Smooth muscle cell of the brain vasculature (primary cell): ENCODE measurements at regions not wholly inside any gene's neighbourhood (a gene's known extent, or its start where the extent isn't known, plus 50 kb on each side); places are given as distances from the start of the nearest gene placed in this dataset.
"Not testable (repeated sequence)": the region's sequence is repeated elsewhere in the genome, so short reads cannot be mapped to it uniquely, and the experiment has no call there.

Source experiments
- DNase-seq: peaks from one replicate; pipeline ENCODE4 v3.0.0-alpha.2; 2012; ENCODE audit warnings: low read depth, low spot score

GRCh38 chr13:90557626-90558025 lies 789.9 kb upstream of the MIR17HG start:
- DNase-seq: no peak

GRCh38 chr13:90562443-90562842 lies 785.0 kb upstream of the MIR17HG start:
- no peak for DNase-seq

GRCh38 chr13:90564096-90564495 lies 783.4 kb upstream of the MIR17HG start:
- DNase-seq: no peak

GRCh38 chr13:90564566-90564965 lies 782.9 kb upstream of the MIR17HG start:
- DNase-seq: no peak

- no peak for DNase-seq
These were observed 781.3 kb upstream of the MIR17HG start for GRCh38 chr13:90565985-90566713.

GRCh38 chr13:90568165-90568564 lies 779.3 kb upstream of the MIR17HG start:
- no peak for DNase-seq

- DNase-seq: no peak
These were observed 771.4 kb upstream of the MIR17HG start for GRCh38 chr13:90576067-90576466.

- DNase-seq: no peak
These were observed 769.8 kb upstream of the MIR17HG start for GRCh38 chr13:90577726-90578125.

GRCh38 chr13:90585392-90585791 lies 762.1 kb upstream of the MIR17HG start:
- no peak for DNase-seq

- no peak for DNase-seq
These were observed 756.1 kb upstream of the MIR17HG start for GRCh38 chr13:90591260-90591926.

- no peak for DNase-seq
These were observed 755.6 kb upstream of the MIR17HG start for GRCh38 chr13:90591927-90592268.

GRCh38 chr13:90592943-90593342 lies 754.5 kb upstream of the MIR17HG start:
- DNase-seq: no peak

GRCh38 chr13:90594681-90595080 lies 752.8 kb upstream of the MIR17HG start:
- no peak for DNase-seq

- DNase-seq: no peak
These were observed 741.8 kb upstream of the MIR17HG start for GRCh38 chr13:90605664-90606063.

- DNase-seq: not testable (repeated sequence)
These were observed 740.6 kb upstream of the MIR17HG start for GRCh38 chr13:90606921-90607320.

GRCh38 chr13:90612391-90612790 lies 735.1 kb upstream of the MIR17HG start:
- DNase-seq: no peak

- no peak for DNase-seq
These were observed 734.3 kb upstream of the MIR17HG start for GRCh38 chr13:90613076-90613795.

GRCh38 chr13:90615236-90615635 lies 732.3 kb upstream of the MIR17HG start:
- DNase-seq: no peak

- no peak for DNase-seq
These were observed 731.7 kb upstream of the MIR17HG start for GRCh38 chr13:90615767-90616166.

GRCh38 chr13:90618133-90618532 lies 729.4 kb upstream of the MIR17HG start:
- DNase-seq: no peak

GRCh38 chr13:90622541-90622940 lies 724.9 kb upstream of the MIR17HG start:
- no peak for DNase-seq

- no peak for DNase-seq
These were observed 724.0 kb upstream of the MIR17HG start for GRCh38 chr13:90623318-90624011.
